ENCODE measurements at regions not wholly inside any gene's neighbourhood (a gene's known extent, or its start where the extent isn't known, plus 50 kb on each side); places are given as distances from the start of the nearest gene placed in this dataset.

- no peak for DNase-seq (ENCODE audit: extremely low read depth, low read depth)
- TF ChIP-seq, protein P1, sequence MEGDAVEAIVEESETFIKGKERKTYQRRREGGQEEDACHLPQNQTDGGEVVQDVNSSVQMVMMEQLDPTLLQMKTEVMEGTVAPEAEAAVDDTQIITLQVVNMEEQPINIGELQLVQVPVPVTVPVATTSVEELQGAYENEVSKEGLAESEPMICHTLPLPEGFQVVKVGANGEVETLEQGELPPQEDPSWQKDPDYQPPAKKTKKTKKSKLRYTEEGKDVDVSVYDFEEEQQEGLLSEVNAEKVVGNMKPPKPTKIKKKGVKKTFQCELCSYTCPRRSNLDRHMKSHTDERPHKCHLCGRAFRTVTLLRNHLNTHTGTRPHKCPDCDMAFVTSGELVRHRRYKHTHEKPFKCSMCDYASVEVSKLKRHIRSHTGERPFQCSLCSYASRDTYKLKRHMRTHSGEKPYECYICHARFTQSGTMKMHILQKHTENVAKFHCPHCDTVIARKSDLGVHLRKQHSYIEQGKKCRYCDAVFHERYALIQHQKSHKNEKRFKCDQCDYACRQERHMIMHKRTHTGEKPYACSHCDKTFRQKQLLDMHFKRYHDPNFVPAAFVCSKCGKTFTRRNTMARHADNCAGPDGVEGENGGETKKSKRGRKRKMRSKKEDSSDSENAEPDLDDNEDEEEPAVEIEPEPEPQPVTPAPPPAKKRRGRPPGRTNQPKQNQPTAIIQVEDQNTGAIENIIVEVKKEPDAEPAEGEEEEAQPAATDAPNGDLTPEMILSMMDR (IDR thresholded peaks at IDR 0.05; ENCODE audit: low read depth, low read length) = no peak
Measured at GRCh38 chr11:21636561-21636960, 556.3 kb upstream of the ANO5 start.

DNA sequence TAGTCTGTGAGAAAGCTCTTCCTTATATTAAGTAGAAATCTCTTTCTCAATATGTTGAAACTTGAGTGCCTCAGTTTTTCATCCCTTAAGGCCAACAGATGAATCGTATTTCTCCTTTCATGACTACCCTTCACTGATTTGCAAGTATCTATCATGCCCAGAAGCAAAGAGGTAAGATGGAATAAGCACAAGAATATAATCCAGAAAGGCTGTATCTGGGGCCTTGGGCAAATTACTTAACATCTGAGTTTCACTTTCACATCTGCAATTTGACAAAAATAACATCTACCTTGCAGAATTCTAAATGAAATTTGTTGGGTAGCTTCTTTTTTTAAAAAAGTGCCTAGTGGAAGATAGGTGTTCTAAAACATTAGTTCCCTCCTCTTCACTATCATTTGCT, 552.4 kb upstream of the ANO5 start:
- DNase-seq (ENCODE audit: extremely low read depth, low read depth) = no peak
- TF ChIP-seq, protein P1 (IDR thresholded peaks at IDR 0.05; ENCODE audit: low read depth, low read length) = no peak

- TF ChIP-seq, protein P1 (IDR thresholded peaks at IDR 0.05; ENCODE audit: low read depth, low read length) = no peak
- no peak for DNase-seq (ENCODE audit: extremely low read depth, low read depth)
Measured at GRCh38 chr11:21641869-21642268, 551.0 kb upstream of the ANO5 start.

DNA sequence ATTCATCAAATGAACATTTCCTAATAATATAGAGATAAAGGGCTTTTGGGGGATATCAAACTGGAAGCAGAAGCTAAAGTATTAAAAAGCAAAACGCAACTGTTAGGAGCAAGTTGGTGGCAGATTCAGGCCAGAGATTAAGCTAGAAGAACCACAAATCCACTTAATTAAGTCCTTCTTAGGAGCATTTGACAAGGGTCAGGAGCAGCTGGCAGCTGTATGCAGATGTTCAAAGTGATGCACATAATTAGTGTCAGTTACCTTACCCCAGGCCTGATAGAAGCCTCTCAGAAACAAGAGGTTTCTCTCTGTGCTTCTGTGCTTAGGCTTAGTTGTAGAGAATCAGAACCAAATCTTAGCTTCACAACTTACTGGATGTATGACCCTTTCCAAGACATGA, 546.5 kb upstream of the ANO5 start:
- TF ChIP-seq, protein P1 (IDR thresholded peaks at IDR 0.05; ENCODE audit: low read depth, low read length) = no peak
- DNase-seq (ENCODE audit: extremely low read depth, low read depth) = no peak

- TF ChIP-seq, protein P1 (IDR thresholded peaks at IDR 0.05; ENCODE audit: low read depth, low read length) = no peak
Measured at GRCh38 chr11:21650961-21651360, 541.9 kb upstream of the ANO5 start.

GRCh38 chr11:21653951-21654421, 538.9 kb upstream of the ANO5 start:
- TF ChIP-seq, protein P1 (IDR thresholded peaks at IDR 0.05; ENCODE audit: low read depth, low read length) = no peak
- no peak for DNase-seq (ENCODE audit: extremely low read depth, low read depth)

More at GRCh38 chr11:21650961-21651360, 541.9 kb upstream of the ANO5 start:
- DNase-seq (ENCODE audit: extremely low read depth, low read depth) = no peak

DNA sequence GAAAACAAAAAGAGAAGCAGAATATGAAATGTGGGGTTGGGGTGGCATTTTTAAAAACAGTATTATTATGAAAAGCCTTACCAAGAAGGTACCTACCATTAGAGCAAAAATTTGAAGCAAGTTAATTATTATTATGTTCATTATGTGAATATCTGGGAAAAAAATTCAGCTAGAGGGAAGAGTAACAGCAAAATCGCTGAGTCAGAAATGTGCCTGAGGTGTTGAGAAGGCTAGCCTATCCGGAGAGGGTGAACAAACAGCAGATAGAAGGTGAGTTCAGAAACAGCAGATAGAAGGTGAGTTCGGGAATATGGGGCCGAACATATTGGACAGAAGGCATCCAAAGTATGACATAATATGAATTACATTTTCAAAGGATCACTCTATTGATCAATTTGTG, 536.8 kb upstream of the ANO5 start:
- no peak for DNase-seq (ENCODE audit: extremely low read depth, low read depth)
- TF ChIP-seq, protein P1 (IDR thresholded peaks at IDR 0.05; ENCODE audit: low read depth, low read length) = no peak

Data from AG09319 (cell line).